ENCODE measurements at regions not wholly inside any gene's neighbourhood (a gene's known extent, or its start where the extent isn't known, plus 50 kb on each side); places are given as distances from the start of the nearest gene placed in this dataset.

DNA sequence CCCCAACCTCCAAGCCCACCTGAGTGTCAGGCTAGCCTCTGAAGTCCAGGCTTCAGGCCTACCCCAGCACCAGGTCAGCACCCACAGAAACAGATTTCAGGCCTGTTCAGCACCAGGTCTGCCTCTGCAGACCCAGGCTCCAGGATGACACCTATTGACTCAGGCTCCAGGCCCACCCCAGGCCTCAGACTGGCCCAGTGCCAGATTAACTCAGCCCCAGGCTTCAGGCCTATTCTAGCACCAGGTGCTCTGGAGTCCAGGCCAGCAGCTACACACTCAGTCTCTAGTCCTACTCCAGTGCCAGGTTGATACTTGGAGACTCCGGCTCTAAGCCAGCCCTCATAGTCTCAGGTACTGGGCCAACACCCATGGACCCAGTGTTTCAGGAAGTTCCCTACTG, 541.7 kb upstream of the PBX1 start:
- TF ChIP-seq, protein P1, sequence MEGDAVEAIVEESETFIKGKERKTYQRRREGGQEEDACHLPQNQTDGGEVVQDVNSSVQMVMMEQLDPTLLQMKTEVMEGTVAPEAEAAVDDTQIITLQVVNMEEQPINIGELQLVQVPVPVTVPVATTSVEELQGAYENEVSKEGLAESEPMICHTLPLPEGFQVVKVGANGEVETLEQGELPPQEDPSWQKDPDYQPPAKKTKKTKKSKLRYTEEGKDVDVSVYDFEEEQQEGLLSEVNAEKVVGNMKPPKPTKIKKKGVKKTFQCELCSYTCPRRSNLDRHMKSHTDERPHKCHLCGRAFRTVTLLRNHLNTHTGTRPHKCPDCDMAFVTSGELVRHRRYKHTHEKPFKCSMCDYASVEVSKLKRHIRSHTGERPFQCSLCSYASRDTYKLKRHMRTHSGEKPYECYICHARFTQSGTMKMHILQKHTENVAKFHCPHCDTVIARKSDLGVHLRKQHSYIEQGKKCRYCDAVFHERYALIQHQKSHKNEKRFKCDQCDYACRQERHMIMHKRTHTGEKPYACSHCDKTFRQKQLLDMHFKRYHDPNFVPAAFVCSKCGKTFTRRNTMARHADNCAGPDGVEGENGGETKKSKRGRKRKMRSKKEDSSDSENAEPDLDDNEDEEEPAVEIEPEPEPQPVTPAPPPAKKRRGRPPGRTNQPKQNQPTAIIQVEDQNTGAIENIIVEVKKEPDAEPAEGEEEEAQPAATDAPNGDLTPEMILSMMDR (IDR thresholded peaks at IDR 0.05): no peak
- TF ChIP-seq RCOR1 (IDR thresholded peaks at IDR 0.05; ENCODE audit: low read length) (no peak), RXRA (IDR thresholded peaks at IDR 0.05; ENCODE audit: borderline replicate concordance, low read depth) (no peak), TEAD4 (IDR thresholded peaks at IDR 0.05; ENCODE audit: borderline replicate concordance, insufficient read depth) (no peak), TAF1 (IDR thresholded peaks at IDR 0.05; ENCODE audit: borderline replicate concordance, low read depth, low read length) (no peak), EZH2phosphoT487 (IDR thresholded peaks at IDR 0.05; ENCODE audit: borderline replicate concordance, low read depth) (no peak), ELF1 (IDR thresholded peaks at IDR 0.05) (no peak), RAD21 (IDR thresholded peaks at IDR 0.05; ENCODE audit: low read length) (no peak), SMC3 (IDR thresholded peaks at IDR 0.05; ENCODE audit: low read depth, low read length) (no peak), POLR2AphosphoS5 (IDR thresholded peaks at IDR 0.05; ENCODE audit: low read depth, low read length) (no peak), MXI1 (IDR thresholded peaks at IDR 0.05; ENCODE audit: low read depth, low read length) (no peak), FOXM1 (IDR thresholded peaks at IDR 0.05; ENCODE audit: low read depth) (no peak)
- TF ChIP-seq, protein P2, sequence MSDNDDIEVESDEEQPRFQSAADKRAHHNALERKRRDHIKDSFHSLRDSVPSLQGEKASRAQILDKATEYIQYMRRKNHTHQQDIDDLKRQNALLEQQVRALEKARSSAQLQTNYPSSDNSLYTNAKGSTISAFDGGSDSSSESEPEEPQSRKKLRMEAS (IDR thresholded peaks at IDR 0.05; ENCODE audit: low read depth): no peak
- TF ChIP-seq, protein P3, sequence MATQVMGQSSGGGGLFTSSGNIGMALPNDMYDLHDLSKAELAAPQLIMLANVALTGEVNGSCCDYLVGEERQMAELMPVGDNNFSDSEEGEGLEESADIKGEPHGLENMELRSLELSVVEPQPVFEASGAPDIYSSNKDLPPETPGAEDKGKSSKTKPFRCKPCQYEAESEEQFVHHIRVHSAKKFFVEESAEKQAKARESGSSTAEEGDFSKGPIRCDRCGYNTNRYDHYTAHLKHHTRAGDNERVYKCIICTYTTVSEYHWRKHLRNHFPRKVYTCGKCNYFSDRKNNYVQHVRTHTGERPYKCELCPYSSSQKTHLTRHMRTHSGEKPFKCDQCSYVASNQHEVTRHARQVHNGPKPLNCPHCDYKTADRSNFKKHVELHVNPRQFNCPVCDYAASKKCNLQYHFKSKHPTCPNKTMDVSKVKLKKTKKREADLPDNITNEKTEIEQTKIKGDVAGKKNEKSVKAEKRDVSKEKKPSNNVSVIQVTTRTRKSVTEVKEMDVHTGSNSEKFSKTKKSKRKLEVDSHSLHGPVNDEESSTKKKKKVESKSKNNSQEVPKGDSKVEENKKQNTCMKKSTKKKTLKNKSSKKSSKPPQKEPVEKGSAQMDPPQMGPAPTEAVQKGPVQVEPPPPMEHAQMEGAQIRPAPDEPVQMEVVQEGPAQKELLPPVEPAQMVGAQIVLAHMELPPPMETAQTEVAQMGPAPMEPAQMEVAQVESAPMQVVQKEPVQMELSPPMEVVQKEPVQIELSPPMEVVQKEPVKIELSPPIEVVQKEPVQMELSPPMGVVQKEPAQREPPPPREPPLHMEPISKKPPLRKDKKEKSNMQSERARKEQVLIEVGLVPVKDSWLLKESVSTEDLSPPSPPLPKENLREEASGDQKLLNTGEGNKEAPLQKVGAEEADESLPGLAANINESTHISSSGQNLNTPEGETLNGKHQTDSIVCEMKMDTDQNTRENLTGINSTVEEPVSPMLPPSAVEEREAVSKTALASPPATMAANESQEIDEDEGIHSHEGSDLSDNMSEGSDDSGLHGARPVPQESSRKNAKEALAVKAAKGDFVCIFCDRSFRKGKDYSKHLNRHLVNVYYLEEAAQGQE (IDR thresholded peaks at IDR 0.05; ENCODE audit: low read depth, low read length): no peak

All from SK-N-SH (cell line).